Suprapubic skin (tissue), 4 donors: ENCODE measurements at regions not wholly inside any gene's neighbourhood (a gene's known extent, or its start where the extent isn't known, plus 50 kb on each side); places are given as distances from the start of the nearest gene placed in this dataset.

ENCODE experiments used
- POLR2A ChIP-seq, 2 donors: fragments of 450-650 bp; IDR thresholded peaks; one replicate each; pipeline ENCODE4 v1.6.1; 2017; ENCODE audit warnings: antibody characterized with exemption in 2 of 2, mild to moderate bottlenecking in 2 of 2, moderate library complexity in 2 of 2
- POLR2AphosphoS5 ChIP-seq, 3 donors: sonication (generic); formaldehyde crosslinking; IDR thresholded peaks; one replicate each; pipeline ENCODE4 v1.6.1; 2017; ENCODE audit warnings: antibody characterized with exemption in 3 of 3
- TF ChIP-seq, protein P1 (sequence below), 2 donors: fragments of 200-600 bp in 1 of 2; fragments of 450-650 bp in 1 of 2; sonication (generic) in 1 of 2; IDR thresholded peaks; one replicate each; pipeline ENCODE4 v1.5.1; 2016 to 2019; ENCODE audit warnings: antibody characterized with exemption in 2 of 2, mild to moderate bottlenecking in 1 of 2, moderate library complexity in 1 of 2

DNA sequence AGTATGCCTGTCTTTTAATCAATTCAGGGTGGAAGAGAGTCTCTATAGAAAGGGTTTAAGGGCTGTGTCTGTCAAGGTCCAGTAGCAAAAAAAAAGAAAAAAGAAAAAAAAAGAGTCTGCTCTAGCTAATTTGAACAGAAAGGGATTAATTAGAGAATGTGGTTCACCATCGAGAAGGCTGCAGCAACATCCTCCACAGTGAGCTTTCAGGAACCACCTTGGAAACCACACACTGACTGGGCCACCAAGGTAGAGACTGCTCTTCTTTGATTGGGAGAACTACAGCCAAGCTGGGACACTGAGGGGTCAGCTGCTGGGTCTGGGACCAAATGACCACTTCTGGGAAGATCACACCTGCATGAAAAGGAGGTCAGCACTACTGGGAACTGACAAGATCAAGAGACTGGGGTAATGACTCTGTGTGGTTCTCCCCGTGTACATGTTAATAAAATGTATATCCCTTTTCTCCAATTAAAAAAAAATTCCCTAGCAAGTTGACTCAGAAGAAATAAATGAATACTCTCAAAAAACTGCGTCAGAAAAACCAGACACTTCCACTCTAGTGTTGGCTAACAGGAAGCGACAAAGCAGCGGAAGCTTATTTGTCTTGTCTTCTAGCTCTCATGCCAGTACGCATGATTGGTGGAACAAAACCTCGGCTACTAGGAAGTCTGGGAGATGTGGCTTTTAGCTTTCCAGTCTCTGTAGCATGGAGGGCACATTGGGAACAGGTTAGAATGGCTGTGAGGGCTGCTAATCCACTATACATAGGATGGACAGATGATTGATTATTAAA lies 60.0 kb upstream of the IVNS1ABP start:
- TF ChIP-seq, protein P1, sequence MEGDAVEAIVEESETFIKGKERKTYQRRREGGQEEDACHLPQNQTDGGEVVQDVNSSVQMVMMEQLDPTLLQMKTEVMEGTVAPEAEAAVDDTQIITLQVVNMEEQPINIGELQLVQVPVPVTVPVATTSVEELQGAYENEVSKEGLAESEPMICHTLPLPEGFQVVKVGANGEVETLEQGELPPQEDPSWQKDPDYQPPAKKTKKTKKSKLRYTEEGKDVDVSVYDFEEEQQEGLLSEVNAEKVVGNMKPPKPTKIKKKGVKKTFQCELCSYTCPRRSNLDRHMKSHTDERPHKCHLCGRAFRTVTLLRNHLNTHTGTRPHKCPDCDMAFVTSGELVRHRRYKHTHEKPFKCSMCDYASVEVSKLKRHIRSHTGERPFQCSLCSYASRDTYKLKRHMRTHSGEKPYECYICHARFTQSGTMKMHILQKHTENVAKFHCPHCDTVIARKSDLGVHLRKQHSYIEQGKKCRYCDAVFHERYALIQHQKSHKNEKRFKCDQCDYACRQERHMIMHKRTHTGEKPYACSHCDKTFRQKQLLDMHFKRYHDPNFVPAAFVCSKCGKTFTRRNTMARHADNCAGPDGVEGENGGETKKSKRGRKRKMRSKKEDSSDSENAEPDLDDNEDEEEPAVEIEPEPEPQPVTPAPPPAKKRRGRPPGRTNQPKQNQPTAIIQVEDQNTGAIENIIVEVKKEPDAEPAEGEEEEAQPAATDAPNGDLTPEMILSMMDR (IDR thresholded peaks at IDR 0.05): no peak
- no peak for TF ChIP-seq POLR2A (IDR thresholded peaks at IDR 0.05)
- TF ChIP-seq POLR2AphosphoS5 (IDR thresholded peaks at IDR 0.05): no peak
